HEK293 (cell line): ENCODE measurements at regions not wholly inside any gene's neighbourhood (a gene's known extent, or its start where the extent isn't known, plus 50 kb on each side); places are given as distances from the start of the nearest gene placed in this dataset.

ENCODE experiments used
- CTCF ChIA-PET: fragments of 350-600 bp; formaldehyde crosslinking; extraction: SDS; loops from one replicate; lab custom pipeline; 2021; ENCODE audit warnings: antibody characterized with exemption; lab: Yijun Ruan, JAX
- POLR2A ChIA-PET: fragments of 300-600 bp; formaldehyde crosslinking; extraction: SDS; loops from one replicate; lab custom pipeline; 2020; ENCODE audit warnings: antibody characterized with exemption, inconsistent platforms; lab: Yijun Ruan, JAX
- H3K27ac ChIP-seq: fragments of 200-500 bp; sonication (Bioruptor generic); 2 replicates; pipeline ENCODE4 v1.5.1; 2014; ENCODE audit warnings: low read depth, low read length, control low read depth, inconsistent platforms; ENCODE audit errors: extremely low read depth
- H3K36me3 ChIP-seq, 2 experiments: fragments of 200-500 bp in 1 of 2; sonication (Bioruptor generic) in 1 of 2; 1 replicate in 1 of 2; 2 replicates in 1 of 2; pipeline ENCODE4 v1.5.1; 2014 to 2017; ENCODE audit warnings: inconsistent platforms in 2 of 2, low read length in 2 of 2; ENCODE audit not compliant: control insufficient read depth in 2 of 2, insufficient read depth in 1 of 2
- H3K4me1 ChIP-seq: fragments of 200-500 bp; sonication (Bioruptor generic); 2 replicates; pipeline ENCODE4 v1.5.1; 2014; ENCODE audit warnings: mild to moderate bottlenecking, low read length, inconsistent platforms; ENCODE audit not compliant: control insufficient read depth, insufficient read depth
- H3K4me3 ChIP-seq: 2 replicates; pipeline ENCODE4 v1.5.1; 2011; ENCODE audit warnings: low read depth, mild to moderate bottlenecking, control low read depth, low read length, moderate library complexity
- H3K9me3 ChIP-seq: fragments of 200-500 bp; sonication (Bioruptor generic); 2 replicates; pipeline ENCODE4 v1.5.1; 2014; ENCODE audit warnings: low read depth, low read length, inconsistent platforms; ENCODE audit not compliant: control insufficient read depth, insufficient read depth
- SCRT2 ChIP-seq: fragments of 450-650 bp; formaldehyde crosslinking; IDR thresholded peaks from 2 replicates; pipeline ENCODE4 v1.5.1; 2016; ENCODE audit warnings: missing biosample characterization, missing genetic modification characterization
- ZFP3 ChIP-seq: fragments of 450-650 bp; formaldehyde crosslinking; IDR thresholded peaks from 2 replicates; pipeline ENCODE4 v1.5.1; 2016; ENCODE audit warnings: low read depth, missing biosample characterization, missing genetic modification characterization
- ZNF133 ChIP-seq: fragments of 450-650 bp; formaldehyde crosslinking; IDR thresholded peaks from 2 replicates; pipeline ENCODE4 v1.5.1; 2016; ENCODE audit warnings: missing biosample characterization, missing genetic modification characterization
- ZNF184 ChIP-seq: fragments of 450-650 bp; IDR thresholded peaks from 2 replicates; pipeline ENCODE4 v1.5.1; 2018; ENCODE audit warnings: missing biosample characterization, mild to moderate bottlenecking, missing genetic modification characterization
- ZNF2 ChIP-seq: fragments of 450-650 bp; formaldehyde crosslinking; IDR thresholded peaks from 2 replicates; pipeline ENCODE4 v1.5.1; 2016; ENCODE audit warnings: missing biosample characterization, missing genetic modification characterization
- ZNF211 ChIP-seq: fragments of 450-650 bp; formaldehyde crosslinking; IDR thresholded peaks from 2 replicates; pipeline ENCODE4 v1.5.1; 2016; ENCODE audit warnings: low read depth, missing biosample characterization, missing genetic modification characterization
- ZNF24 ChIP-seq: fragments of 450-650 bp; formaldehyde crosslinking; IDR thresholded peaks from 2 replicates; pipeline ENCODE4 v1.5.1; 2016; ENCODE audit warnings: missing biosample characterization, missing genetic modification characterization
- ZNF544 ChIP-seq: fragments of 450-650 bp; formaldehyde crosslinking; IDR thresholded peaks from 2 replicates; pipeline ENCODE4 v1.5.0; 2017; ENCODE audit warnings: missing biosample characterization, missing genetic modification characterization
- ZNF610 ChIP-seq: fragments of 450-650 bp; formaldehyde crosslinking; IDR thresholded peaks from 2 replicates; pipeline ENCODE4 v1.5.1; 2016; ENCODE audit warnings: missing biosample characterization, missing genetic modification characterization, borderline replicate concordance
- ZNF624 ChIP-seq: fragments of 450-650 bp; formaldehyde crosslinking; IDR thresholded peaks from 2 replicates; pipeline ENCODE4 v1.5.1; 2017; ENCODE audit warnings: missing biosample characterization, missing genetic modification characterization
- ZNF660 ChIP-seq: fragments of 450-650 bp; IDR thresholded peaks from 2 replicates; pipeline ENCODE4 v1.5.1; 2018; ENCODE audit warnings: missing biosample characterization, mild to moderate bottlenecking, missing genetic modification characterization
- ZNF747 ChIP-seq: fragments of 450-650 bp; formaldehyde crosslinking; IDR thresholded peaks from 2 replicates; pipeline ENCODE4 v1.5.1; 2016; ENCODE audit warnings: missing biosample characterization, missing genetic modification characterization
- ZNF776 ChIP-seq: fragments of 450-650 bp; formaldehyde crosslinking; IDR thresholded peaks from 2 replicates; pipeline ENCODE4 v1.5.0; 2017; ENCODE audit warnings: missing biosample characterization, missing genetic modification characterization, borderline replicate concordance
- ZNF792 ChIP-seq: fragments of 450-650 bp; formaldehyde crosslinking; IDR thresholded peaks from 2 replicates; pipeline ENCODE4 v1.5.1; 2016; ENCODE audit warnings: missing biosample characterization, missing genetic modification characterization
- TF ChIP-seq, protein P1 (sequence below): fragments of 450-650 bp; formaldehyde crosslinking; IDR thresholded peaks from 2 replicates; pipeline ENCODE4 v1.5.1; 2016; ENCODE audit warnings: missing biosample characterization, missing genetic modification characterization, borderline replicate concordance
- TF ChIP-seq, protein P2 (sequence below): fragments of 450-650 bp; IDR thresholded peaks from 2 replicates; pipeline ENCODE4 v1.5.1; 2018; ENCODE audit warnings: missing biosample characterization, mild to moderate bottlenecking, missing genetic modification characterization
- TF ChIP-seq, protein P3 (sequence below): fragments of 450-650 bp; formaldehyde crosslinking; IDR thresholded peaks from 2 replicates; pipeline ENCODE4 v1.5.1; 2016; ENCODE audit warnings: missing biosample characterization, missing genetic modification characterization, low read depth

- no peak for TF ChIP-seq ZNF24 (tag by site-specific recombination)
- TF ChIP-seq ZNF211 = no peak
- no peak for TF ChIP-seq ZNF624
- no peak for TF ChIP-seq ZNF544 (tag by site-specific recombination)
- TF ChIP-seq, protein P1, sequence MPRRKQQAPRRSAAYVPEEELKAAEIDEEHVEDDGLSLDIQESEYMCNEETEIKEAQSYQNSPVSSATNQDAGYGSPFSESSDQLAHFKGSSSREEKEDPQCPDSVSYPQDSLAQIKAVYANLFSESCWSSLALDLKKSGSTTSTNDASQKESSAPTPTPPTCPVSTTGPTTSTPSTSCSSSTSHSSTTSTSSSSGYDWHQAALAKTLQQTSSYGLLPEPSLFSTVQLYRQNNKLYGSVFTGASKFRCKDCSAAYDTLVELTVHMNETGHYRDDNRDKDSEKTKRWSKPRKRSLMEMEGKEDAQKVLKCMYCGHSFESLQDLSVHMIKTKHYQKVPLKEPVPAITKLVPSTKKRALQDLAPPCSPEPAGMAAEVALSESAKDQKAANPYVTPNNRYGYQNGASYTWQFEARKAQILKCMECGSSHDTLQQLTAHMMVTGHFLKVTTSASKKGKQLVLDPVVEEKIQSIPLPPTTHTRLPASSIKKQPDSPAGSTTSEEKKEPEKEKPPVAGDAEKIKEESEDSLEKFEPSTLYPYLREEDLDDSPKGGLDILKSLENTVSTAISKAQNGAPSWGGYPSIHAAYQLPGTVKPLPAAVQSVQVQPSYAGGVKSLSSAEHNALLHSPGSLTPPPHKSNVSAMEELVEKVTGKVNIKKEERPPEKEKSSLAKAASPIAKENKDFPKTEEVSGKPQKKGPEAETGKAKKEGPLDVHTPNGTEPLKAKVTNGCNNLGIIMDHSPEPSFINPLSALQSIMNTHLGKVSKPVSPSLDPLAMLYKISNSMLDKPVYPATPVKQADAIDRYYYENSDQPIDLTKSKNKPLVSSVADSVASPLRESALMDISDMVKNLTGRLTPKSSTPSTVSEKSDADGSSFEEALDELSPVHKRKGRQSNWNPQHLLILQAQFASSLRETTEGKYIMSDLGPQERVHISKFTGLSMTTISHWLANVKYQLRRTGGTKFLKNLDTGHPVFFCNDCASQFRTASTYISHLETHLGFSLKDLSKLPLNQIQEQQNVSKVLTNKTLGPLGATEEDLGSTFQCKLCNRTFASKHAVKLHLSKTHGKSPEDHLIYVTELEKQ (tag by site-specific recombination) = no peak
- no peak for TF ChIP-seq SCRT2
- TF ChIP-seq ZNF184 (tag by site-specific recombination) = no peak
- TF ChIP-seq ZNF133 (tag by site-specific recombination) = no peak
- TF ChIP-seq ZNF660 = no peak
- no peak for TF ChIP-seq ZNF776 (tag by site-specific recombination)
- no peak for TF ChIP-seq ZNF747 (tag by site-specific recombination)
- TF ChIP-seq, protein P2, sequence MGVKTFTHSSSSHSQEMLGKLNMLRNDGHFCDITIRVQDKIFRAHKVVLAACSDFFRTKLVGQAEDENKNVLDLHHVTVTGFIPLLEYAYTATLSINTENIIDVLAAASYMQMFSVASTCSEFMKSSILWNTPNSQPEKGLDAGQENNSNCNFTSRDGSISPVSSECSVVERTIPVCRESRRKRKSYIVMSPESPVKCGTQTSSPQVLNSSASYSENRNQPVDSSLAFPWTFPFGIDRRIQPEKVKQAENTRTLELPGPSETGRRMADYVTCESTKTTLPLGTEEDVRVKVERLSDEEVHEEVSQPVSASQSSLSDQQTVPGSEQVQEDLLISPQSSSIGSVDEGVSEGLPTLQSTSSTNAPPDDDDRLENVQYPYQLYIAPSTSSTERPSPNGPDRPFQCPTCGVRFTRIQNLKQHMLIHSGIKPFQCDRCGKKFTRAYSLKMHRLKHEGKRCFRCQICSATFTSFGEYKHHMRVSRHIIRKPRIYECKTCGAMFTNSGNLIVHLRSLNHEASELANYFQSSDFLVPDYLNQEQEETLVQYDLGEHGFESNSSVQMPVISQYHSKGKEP (tag by site-specific recombination) = no peak
- TF ChIP-seq ZNF2 (tag by site-specific recombination) = no peak
- H3K4me1 ChIP-seq = no peaks in the 10 kb centered on the region
- H3K36me3 ChIP-seq = no peaks in the 10 kb centered on the region
- H3K9me3 ChIP-seq = no peaks in the 10 kb centered on the region
- CTCF ChIA-PET = interaction anchor here (0.6 kb wide), 1 partner anchor 1233 kb away, joined by 4 read pairs; no protein-coding TSS in a partner anchor
- POLR2A ChIA-PET = no interaction called here
- H3K27ac ChIP-seq = no peak overlapping the region
- H3K4me3 ChIP-seq = no peak overlapping the region
These were observed 207.7 kb upstream of the LRRC4C start for GRCh38 chr11:41666951-41667653.

DNA sequence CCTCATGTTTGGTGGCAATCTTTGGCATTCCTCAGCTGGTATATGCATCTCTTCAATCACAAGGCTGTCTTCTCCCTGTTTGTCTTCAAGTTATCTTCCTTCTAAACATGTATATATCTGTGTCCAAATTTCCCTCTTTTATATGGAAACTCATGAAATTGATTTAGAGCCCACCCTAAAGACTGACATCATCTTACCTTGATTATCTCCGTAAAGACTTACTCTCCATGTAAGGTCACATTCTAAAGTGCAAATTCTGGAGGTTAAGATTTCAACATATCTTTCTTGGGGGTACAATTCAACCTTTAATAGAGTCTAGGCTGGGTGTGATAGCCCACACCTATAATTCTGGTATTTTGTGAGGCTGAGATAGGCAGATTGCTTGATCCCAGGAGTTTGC lies 215.8 kb upstream of the LRRC4C start:
- H3K4me3 ChIP-seq = no peak overlapping the region
- no peaks in the 10 kb centered on the region for H3K36me3 ChIP-seq
- H3K9me3 ChIP-seq = no peaks in the 10 kb centered on the region
- POLR2A ChIA-PET = no interaction called here
- no peak overlapping the region for H3K27ac ChIP-seq
- CTCF ChIA-PET = no interaction called here
- no peaks in the 10 kb centered on the region for H3K4me1 ChIP-seq
- TF ChIP-seq, protein P3, sequence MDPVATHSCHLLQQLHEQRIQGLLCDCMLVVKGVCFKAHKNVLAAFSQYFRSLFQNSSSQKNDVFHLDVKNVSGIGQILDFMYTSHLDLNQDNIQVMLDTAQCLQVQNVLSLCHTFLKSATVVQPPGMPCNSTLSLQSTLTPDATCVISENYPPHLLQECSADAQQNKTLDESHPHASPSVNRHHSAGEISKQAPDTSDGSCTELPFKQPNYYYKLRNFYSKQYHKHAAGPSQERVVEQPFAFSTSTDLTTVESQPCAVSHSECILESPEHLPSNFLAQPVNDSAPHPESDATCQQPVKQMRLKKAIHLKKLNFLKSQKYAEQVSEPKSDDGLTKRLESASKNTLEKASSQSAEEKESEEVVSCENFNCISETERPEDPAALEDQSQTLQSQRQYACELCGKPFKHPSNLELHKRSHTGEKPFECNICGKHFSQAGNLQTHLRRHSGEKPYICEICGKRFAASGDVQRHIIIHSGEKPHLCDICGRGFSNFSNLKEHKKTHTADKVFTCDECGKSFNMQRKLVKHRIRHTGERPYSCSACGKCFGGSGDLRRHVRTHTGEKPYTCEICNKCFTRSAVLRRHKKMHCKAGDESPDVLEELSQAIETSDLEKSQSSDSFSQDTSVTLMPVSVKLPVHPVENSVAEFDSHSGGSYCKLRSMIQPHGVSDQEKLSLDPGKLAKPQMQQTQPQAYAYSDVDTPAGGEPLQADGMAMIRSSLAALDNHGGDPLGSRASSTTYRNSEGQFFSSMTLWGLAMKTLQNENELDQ = no peak

DNA sequence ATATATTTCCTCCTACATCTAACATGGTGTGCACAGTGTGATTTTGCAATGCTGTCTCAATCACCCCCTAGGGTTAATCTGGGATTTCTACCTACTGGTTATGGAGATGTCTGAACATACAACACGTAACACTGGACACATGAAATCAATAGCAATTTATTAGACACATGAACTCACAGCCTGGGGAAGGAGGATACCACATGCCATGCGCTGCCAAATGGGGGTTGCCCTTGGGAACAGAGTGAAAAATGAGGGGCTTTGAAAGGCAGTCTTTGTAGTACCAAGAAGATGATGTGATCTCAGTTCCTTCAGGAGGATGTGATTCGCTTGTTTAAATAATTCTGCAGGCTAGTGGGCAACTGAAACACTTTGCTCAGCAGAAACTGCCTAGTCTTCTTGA lies 253.6 kb upstream of the LRRC4C start:
- Histone ChIP-seq H3K27ac (no peak overlapping the region), H3K4me3 (no peak overlapping the region), H3K36me3 (no peaks in the 10 kb centered on the region), H3K4me1 (no peaks in the 10 kb centered on the region), H3K9me3 (no peaks in the 10 kb centered on the region)
- CTCF ChIA-PET = no interaction called here
- POLR2A ChIA-PET = no interaction called here
- TF ChIP-seq ZNF792 (tag by site-specific recombination) (no peak), ZNF610 (tag by site-specific recombination) (no peak), ZFP3 (tag by site-specific recombination) (no peak)
